ENCODE measurements at regions not wholly inside any gene's neighbourhood (a gene's known extent, or its start where the extent isn't known, plus 50 kb on each side); places are given as distances from the start of the nearest gene placed in this dataset.

DNA sequence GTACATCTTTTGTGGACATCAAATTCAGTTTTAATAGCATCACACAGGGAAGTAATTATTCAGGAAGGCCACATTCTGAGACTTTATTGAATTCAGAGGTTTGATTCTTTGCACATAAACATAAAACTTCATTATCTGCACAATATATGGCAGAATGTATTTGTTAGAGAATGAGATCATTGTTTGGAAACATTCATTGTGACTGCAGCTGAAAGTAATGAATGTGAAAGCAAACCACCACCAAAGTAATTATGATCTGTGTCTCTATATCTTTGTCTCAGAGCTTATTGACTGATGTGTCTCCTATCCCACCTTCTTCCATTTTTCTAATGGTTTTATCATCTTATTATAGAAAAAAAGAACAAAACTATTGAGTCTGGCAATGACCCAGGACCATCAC lies 340.9 kb upstream of the PCDH15 start:
- TF ChIP-seq, protein P1, sequence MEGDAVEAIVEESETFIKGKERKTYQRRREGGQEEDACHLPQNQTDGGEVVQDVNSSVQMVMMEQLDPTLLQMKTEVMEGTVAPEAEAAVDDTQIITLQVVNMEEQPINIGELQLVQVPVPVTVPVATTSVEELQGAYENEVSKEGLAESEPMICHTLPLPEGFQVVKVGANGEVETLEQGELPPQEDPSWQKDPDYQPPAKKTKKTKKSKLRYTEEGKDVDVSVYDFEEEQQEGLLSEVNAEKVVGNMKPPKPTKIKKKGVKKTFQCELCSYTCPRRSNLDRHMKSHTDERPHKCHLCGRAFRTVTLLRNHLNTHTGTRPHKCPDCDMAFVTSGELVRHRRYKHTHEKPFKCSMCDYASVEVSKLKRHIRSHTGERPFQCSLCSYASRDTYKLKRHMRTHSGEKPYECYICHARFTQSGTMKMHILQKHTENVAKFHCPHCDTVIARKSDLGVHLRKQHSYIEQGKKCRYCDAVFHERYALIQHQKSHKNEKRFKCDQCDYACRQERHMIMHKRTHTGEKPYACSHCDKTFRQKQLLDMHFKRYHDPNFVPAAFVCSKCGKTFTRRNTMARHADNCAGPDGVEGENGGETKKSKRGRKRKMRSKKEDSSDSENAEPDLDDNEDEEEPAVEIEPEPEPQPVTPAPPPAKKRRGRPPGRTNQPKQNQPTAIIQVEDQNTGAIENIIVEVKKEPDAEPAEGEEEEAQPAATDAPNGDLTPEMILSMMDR (IDR thresholded peaks at IDR 0.05; ENCODE audit: borderline replicate concordance, control extremely low read depth, extremely low read depth, insufficient read depth, missing control alignments): no peak
- in situ Hi-C loops (cut with MboI; ENCODE audit: low sequenced_read_pairs, unreplicated experiment): no loop called here
- DNase-seq (ENCODE audit: low spot score): no peak

DNA sequence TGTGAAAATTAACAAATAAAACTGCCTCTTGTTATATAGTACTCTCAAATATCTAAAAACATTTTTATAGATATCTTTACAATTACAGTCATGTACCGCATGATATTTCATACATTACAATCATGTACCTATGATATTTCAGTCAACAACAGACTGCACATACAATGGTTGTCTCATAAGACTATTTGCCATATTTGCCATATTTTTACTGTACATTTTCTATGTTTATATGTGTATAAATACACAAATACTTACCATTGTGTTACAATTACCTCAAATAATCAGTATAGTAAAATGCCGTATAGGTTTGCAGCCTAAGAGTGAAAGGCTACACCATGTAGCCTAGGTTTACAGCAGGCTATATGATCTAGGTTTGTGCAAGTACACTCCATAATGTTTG lies 336.0 kb upstream of the PCDH15 start:
- DNase-seq (ENCODE audit: low spot score): no peak
- TF ChIP-seq, protein P1 (IDR thresholded peaks at IDR 0.05; ENCODE audit: borderline replicate concordance, control extremely low read depth, extremely low read depth, insufficient read depth, missing control alignments): no peak
- in situ Hi-C loops (cut with MboI; ENCODE audit: low sequenced_read_pairs, unreplicated experiment): no loop called here

DNA sequence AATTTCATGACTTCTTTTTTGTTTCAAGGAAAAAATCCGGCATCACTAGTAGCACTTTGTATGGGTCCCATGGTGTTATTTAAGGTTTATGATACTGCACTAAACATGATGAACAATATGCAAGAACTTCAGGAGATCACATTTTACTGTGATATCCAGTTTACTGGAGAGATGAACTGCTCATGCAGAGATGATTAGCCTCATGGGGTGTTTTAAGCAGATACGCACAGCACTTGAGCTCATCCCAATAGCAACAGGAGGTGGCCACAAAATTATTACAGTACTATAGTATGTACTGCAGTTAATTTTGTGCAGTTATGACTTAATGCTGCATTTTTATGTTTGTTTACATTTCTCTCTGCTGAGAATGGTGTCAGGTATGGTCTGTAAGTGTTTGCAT lies 303.7 kb upstream of the PCDH15 start:
- DNase-seq (ENCODE audit: low spot score): no peak
- in situ Hi-C loops (cut with MboI; ENCODE audit: low sequenced_read_pairs, unreplicated experiment): no loop called here
- TF ChIP-seq, protein P1 (IDR thresholded peaks at IDR 0.05; ENCODE audit: borderline replicate concordance, control extremely low read depth, extremely low read depth, insufficient read depth, missing control alignments): no peak

DNA sequence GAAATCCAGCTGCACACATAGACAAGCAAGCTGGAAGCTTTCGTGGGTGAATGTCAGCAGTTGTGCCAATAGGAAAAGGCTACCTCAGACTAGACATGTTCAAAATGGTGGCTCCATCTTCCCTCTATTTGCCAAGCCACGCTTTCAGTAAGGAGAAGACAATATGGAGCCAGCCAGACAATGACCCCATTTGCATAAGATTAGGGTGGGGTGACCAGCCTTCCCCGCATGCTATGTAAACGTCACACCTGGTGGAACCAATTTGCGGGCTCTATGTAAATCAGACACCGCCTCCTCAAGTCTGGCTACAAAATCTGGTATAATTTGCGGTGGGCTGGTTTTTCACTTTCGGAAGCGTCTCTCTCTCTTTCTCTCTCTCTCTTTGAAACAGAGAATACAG lies 297.4 kb upstream of the PCDH15 start:
- TF ChIP-seq, protein P1 (IDR thresholded peaks at IDR 0.05; ENCODE audit: borderline replicate concordance, control extremely low read depth, extremely low read depth, insufficient read depth, missing control alignments): no peak
- in situ Hi-C loops (cut with MboI; ENCODE audit: low sequenced_read_pairs, unreplicated experiment): no loop called here
- no peak for DNase-seq (ENCODE audit: low spot score)

DNA sequence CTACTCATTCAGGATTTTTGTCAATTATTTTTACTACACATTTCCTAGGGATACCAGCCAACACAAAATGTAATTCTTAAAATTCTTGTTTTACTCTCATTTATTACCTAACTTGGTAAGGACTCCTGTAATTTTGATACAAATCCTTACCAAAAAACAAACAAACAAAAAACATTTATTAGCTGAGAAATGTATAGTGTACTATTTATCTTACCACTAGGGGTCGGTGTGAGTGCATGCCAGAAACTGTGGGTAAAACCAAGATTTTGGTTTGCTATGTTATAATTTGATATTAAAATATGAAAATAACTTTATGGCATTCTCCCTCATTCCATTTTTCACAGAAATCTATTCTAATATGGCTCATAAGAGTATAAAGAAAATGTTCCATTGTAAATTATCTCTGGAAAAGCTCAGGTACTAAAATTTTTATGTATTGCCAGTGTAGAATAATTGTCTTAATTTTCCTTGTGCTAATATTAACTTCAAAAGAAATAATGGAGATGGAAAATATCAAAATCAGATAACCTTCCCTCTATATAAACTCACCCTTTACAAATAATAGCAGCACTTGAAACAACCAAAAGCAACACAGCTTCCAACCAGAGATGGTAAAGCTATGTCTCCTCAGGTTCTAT lies 290.8 kb upstream of the PCDH15 start:
- TF ChIP-seq, protein P1 (IDR thresholded peaks at IDR 0.05; ENCODE audit: borderline replicate concordance, control extremely low read depth, extremely low read depth, insufficient read depth, missing control alignments): peak; percentile 47
- DNase-seq (ENCODE audit: low spot score): peak; percentile 3
- in situ Hi-C loops (cut with MboI; ENCODE audit: low sequenced_read_pairs, unreplicated experiment): no loop called here

DNA sequence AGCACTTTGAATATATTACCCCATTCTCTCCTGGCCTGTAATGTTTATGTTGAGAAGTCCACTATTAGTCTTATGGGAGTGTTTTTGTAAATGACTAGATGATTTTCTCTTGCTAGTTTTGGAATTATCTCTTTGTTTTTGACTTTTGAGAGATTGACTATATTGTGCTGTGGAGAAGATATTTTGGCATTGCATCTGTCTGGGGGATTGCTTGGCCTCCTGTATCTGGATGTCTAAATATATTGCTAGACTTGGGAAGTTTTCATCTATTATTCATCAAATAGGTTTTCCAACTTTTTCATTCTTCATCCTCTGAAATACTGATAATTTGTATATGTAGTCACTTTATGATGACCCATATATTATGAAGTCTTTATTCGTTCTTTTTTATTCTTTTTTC lies 277.1 kb upstream of the PCDH15 start:
- TF ChIP-seq, protein P1 (IDR thresholded peaks at IDR 0.05; ENCODE audit: borderline replicate concordance, control extremely low read depth, extremely low read depth, insufficient read depth, missing control alignments): no peak
- no peak for DNase-seq (ENCODE audit: low spot score)
- in situ Hi-C loops (cut with MboI; ENCODE audit: low sequenced_read_pairs, unreplicated experiment): no loop called here
